HEK293 (cell line): ENCODE measurements at regions not wholly inside any gene's neighbourhood (a gene's known extent, or its start where the extent isn't known, plus 50 kb on each side); places are given as distances from the start of the nearest gene placed in this dataset.
"Not testable (repeated sequence)": the region's sequence is repeated elsewhere in the genome, so short reads cannot be mapped to it uniquely, and the experiment has no call there.

ENCODE experiments used
- BCL11A ChIP-seq: fragments of 450-650 bp; formaldehyde crosslinking; IDR thresholded peaks from 2 replicates; pipeline ENCODE4 v1.5.1; 2016; ENCODE audit warnings: low read depth, missing biosample characterization, missing genetic modification characterization
- CTCF ChIP-seq: fragments of 450-650 bp; formaldehyde crosslinking; IDR thresholded peaks from 2 replicates; pipeline ENCODE4 v1.5.1; 2016; ENCODE audit warnings: missing biosample characterization, missing genetic modification characterization
- REPIN1 ChIP-seq: fragments of 450-650 bp; formaldehyde crosslinking; IDR thresholded peaks from 2 replicates; pipeline ENCODE4 v1.5.1; 2017; ENCODE audit warnings: missing biosample characterization, missing genetic modification characterization, low read depth
- TRIM28 ChIP-seq: IDR thresholded peaks from 2 replicates; pipeline ENCODE4 v1.6.1; 2011; ENCODE audit warnings: low read length, control low read depth, borderline replicate concordance
- ZFP37 ChIP-seq: fragments of 450-650 bp; formaldehyde crosslinking; IDR thresholded peaks from 2 replicates; pipeline ENCODE4 v1.5.1; 2016; ENCODE audit warnings: missing biosample characterization, missing genetic modification characterization
- ZNF169 ChIP-seq: fragments of 450-650 bp; formaldehyde crosslinking; IDR thresholded peaks from 2 replicates; pipeline ENCODE4 v1.5.1; 2016; ENCODE audit warnings: missing biosample characterization, missing genetic modification characterization
- ZNF24 ChIP-seq: fragments of 450-650 bp; formaldehyde crosslinking; IDR thresholded peaks from 2 replicates; pipeline ENCODE4 v1.5.1; 2016; ENCODE audit warnings: missing biosample characterization, missing genetic modification characterization
- ZNF518A ChIP-seq: fragments of 450-650 bp; formaldehyde crosslinking; conservative IDR thresholded peaks from 2 replicates; pipeline ENCODE4 v1.5.1; 2016; ENCODE audit warnings: low read depth, missing biosample characterization, missing genetic modification characterization

- TF ChIP-seq ZNF169 (tag by site-specific recombination); CTCF (tag by site-specific recombination); BCL11A; ZNF518A (tag by site-specific recombination); ZFP37; ZNF24 (tag by site-specific recombination); REPIN1 (tag by site-specific recombination); TRIM28: not testable (repeated sequence)
Measured at GRCh38 chr15:47077846-47078245, 639.5 kb upstream of the SEMA6D start.
